HepG2 (cell line): ENCODE measurements at regions not wholly inside any gene's neighbourhood (a gene's known extent, or its start where the extent isn't known, plus 50 kb on each side); places are given as distances from the start of the nearest gene placed in this dataset.

Source experiments
- CHD4 ChIP-seq: fragments of 200-600 bp; sonication (generic); IDR thresholded peaks from 2 replicates; pipeline ENCODE4 v1.7.0; 2017; ENCODE audit warnings: mild to moderate bottlenecking, low read length, borderline replicate concordance
- DNMT3B ChIP-seq: conservative IDR thresholded peaks from 2 replicates; pipeline ENCODE4 v1.6.1; 2016; ENCODE audit warnings: missing biosample characterization, control low read depth
- EEA1 ChIP-seq: sonication (generic); formaldehyde crosslinking; IDR thresholded peaks from 2 replicates; pipeline ENCODE4 v1.5.1; 2020; ENCODE audit warnings: mild to moderate bottlenecking, missing genetic modification reagents, borderline replicate concordance
- IRF2 ChIP-seq: IDR thresholded peaks from 2 replicates; pipeline ENCODE4 v1.6.1; 2018; ENCODE audit warnings: missing genetic modification reagents, missing compliant biosample characterization
- KAT7 ChIP-seq: IDR thresholded peaks from 2 replicates; pipeline ENCODE4 v1.6.1; 2018; ENCODE audit warnings: borderline replicate concordance, missing compliant biosample characterization
- MAZ ChIP-seq, 2 experiments: sonication (generic) in 1 of 2; formaldehyde crosslinking in 1 of 2; IDR thresholded peaks; 2 replicates each; pipeline versions ENCODE4 v1.5.0 to v1.6.1; 2012 to 2020; ENCODE audit warnings: low read depth in 2 of 2, mild to moderate bottlenecking in 2 of 2, borderline replicate concordance in 1 of 2, improper control_type of control experiment in 1 of 2, low read length in 1 of 2, missing genetic modification reagents in 1 of 2, moderate library complexity in 1 of 2
- SALL2 ChIP-seq: sonication (generic); formaldehyde crosslinking; IDR thresholded peaks from 2 replicates; pipeline ENCODE4 v1.8.1; 2023; ENCODE audit warnings: mild to moderate bottlenecking, missing genetic modification reagents, inconsistent platforms
- SRSF9 ChIP-seq: fragments of 200-400 bp; formaldehyde crosslinking; IDR thresholded peaks from 2 replicates; pipeline ENCODE4 v1.6.1; 2018; ENCODE audit warnings: borderline replicate concordance, mild to moderate bottlenecking, low read depth, low read length; ENCODE audit not compliant: insufficient read depth, poor library complexity, severe bottlenecking
- ZFP62 ChIP-seq: sonication (generic); formaldehyde crosslinking; IDR thresholded peaks from 2 replicates; pipeline ENCODE4 v1.4.0; 2020; ENCODE audit warnings: missing genetic modification reagents
- ZNF441 ChIP-seq: sonication (generic); formaldehyde crosslinking; IDR thresholded peaks from 2 replicates; pipeline ENCODE4 v1.7.0; 2021; ENCODE audit warnings: missing genetic modification reagents, borderline replicate concordance
- ZNF761 ChIP-seq: sonication (generic); formaldehyde crosslinking; conservative IDR thresholded peaks from 2 replicates; pipeline ENCODE4 v1.4.0; 2020; ENCODE audit warnings: mild to moderate bottlenecking, missing genetic modification reagents
- ZNF839 ChIP-seq: sonication (generic); formaldehyde crosslinking; IDR thresholded peaks from 2 replicates; pipeline ENCODE4 v1.4.0; 2020; ENCODE audit warnings: missing genetic modification reagents, mild to moderate bottlenecking, borderline replicate concordance
- TF ChIP-seq, protein P1 (sequence below): sonication (generic); formaldehyde crosslinking; IDR thresholded peaks from 2 replicates; pipeline ENCODE4 v1.4.0; 2020; ENCODE audit warnings: missing genetic modification reagents, borderline replicate concordance
- TF ChIP-seq, protein P2 (sequence below): sonication (generic); formaldehyde crosslinking; IDR thresholded peaks from 2 replicates; pipeline ENCODE4 v1.5.1; 2020; ENCODE audit warnings: missing genetic modification reagents, mild to moderate bottlenecking, borderline replicate concordance

DNA sequence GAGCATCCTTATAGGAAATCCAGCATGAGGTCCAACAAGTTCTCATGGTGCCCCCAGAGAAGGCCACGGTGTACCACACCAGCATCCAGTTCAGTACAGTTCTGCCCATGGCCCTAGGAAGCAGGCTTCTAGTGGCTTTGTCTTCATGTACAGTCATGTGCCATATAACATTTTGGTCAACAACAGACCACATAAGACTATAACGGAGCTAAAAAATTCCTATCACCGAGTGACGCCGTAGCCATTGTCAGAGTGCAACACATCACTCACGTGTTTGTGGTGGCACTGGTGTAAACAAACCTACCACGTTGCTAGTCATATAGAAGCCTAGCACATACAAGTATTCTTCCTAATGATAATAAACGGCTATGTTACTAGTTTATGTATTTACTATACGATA lies 209.0 kb downstream of the ARRDC4 start (continued):
- TF ChIP-seq MAZ (IDR thresholded peaks at IDR 0.05; ENCODE audit: borderline replicate concordance, low read depth, low read length) (no peak), MAZ (CRISPR knock-in tag; IDR thresholded peaks at IDR 0.05; ENCODE audit: low read depth) (no peak), CHD4 (no peak), SALL2 (CRISPR knock-in tag) (no peak), ZFP62 (CRISPR knock-in tag) (no peak), SRSF9 (no peak), ZNF441 (CRISPR knock-in tag) (no peak), ZNF761 (CRISPR knock-in tag) (no peak), EEA1 (CRISPR knock-in tag) (no peak), IRF2 (CRISPR knock-in tag) (no peak), ZNF839 (CRISPR knock-in tag) (no peak), KAT7 (CRISPR knock-in tag) (no peak), DNMT3B (no peak)
- TF ChIP-seq, protein P1, sequence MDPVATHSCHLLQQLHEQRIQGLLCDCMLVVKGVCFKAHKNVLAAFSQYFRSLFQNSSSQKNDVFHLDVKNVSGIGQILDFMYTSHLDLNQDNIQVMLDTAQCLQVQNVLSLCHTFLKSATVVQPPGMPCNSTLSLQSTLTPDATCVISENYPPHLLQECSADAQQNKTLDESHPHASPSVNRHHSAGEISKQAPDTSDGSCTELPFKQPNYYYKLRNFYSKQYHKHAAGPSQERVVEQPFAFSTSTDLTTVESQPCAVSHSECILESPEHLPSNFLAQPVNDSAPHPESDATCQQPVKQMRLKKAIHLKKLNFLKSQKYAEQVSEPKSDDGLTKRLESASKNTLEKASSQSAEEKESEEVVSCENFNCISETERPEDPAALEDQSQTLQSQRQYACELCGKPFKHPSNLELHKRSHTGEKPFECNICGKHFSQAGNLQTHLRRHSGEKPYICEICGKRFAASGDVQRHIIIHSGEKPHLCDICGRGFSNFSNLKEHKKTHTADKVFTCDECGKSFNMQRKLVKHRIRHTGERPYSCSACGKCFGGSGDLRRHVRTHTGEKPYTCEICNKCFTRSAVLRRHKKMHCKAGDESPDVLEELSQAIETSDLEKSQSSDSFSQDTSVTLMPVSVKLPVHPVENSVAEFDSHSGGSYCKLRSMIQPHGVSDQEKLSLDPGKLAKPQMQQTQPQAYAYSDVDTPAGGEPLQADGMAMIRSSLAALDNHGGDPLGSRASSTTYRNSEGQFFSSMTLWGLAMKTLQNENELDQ (CRISPR knock-in tag): no peak
- TF ChIP-seq, protein P2, sequence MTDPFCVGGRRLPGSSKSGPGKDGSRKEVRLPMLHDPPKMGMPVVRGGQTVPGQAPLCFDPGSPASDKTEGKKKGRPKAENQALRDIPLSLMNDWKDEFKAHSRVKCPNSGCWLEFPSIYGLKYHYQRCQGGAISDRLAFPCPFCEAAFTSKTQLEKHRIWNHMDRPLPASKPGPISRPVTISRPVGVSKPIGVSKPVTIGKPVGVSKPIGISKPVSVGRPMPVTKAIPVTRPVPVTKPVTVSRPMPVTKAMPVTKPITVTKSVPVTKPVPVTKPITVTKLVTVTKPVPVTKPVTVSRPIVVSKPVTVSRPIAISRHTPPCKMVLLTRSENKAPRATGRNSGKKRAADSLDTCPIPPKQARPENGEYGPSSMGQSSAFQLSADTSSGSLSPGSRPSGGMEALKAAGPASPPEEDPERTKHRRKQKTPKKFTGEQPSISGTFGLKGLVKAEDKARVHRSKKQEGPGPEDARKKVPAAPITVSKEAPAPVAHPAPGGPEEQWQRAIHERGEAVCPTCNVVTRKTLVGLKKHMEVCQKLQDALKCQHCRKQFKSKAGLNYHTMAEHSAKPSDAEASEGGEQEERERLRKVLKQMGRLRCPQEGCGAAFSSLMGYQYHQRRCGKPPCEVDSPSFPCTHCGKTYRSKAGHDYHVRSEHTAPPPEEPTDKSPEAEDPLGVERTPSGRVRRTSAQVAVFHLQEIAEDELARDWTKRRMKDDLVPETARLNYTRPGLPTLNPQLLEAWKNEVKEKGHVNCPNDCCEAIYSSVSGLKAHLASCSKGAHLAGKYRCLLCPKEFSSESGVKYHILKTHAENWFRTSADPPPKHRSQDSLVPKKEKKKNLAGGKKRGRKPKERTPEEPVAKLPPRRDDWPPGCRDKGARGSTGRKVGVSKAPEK (CRISPR knock-in tag): no peak
